Stimulated activated CD4-positive, alpha-beta T cell treated with anti-CD3 and anti-CD28 coated beads, Interleukin-1b, Interleukin-23, amount 100 ng/mL, for 1 hour (primary cell): ENCODE measurements at regions not wholly inside any gene's neighbourhood (a gene's known extent, or its start where the extent isn't known, plus 50 kb on each side); places are given as distances from the start of the nearest gene placed in this dataset.
"Not testable (repeated sequence)": the region's sequence is repeated elsewhere in the genome, so short reads cannot be mapped to it uniquely, and the experiment has no call there.

Experiments used
- DNase-seq, 2 donors: peaks; one replicate each; pipeline ENCODE4 v3.0.0-alpha.2; 2020; ENCODE audit warnings: low read depth in 2 of 2

- DNase-seq, result no peak
These were observed 125.6 kb downstream of the GLRX3 start for GRCh38 chr10:130261766-130262165.

- DNase-seq, result no peak
These were observed 127.1 kb downstream of the GLRX3 start for GRCh38 chr10:130263289-130263688.

GRCh38 chr10:130265542-130265941 is 129.4 kb downstream of the GLRX3 start:
- no peak for DNase-seq

GRCh38 chr10:130282492-130283218 is 146.5 kb downstream of the GLRX3 start:
- no peak for DNase-seq

- DNase-seq, result no peak
These were observed 147.0 kb downstream of the GLRX3 start for GRCh38 chr10:130283219-130283545.

GRCh38 chr10:130295761-130296160 is 159.6 kb downstream of the GLRX3 start:
- DNase-seq, result not testable (repeated sequence)

GRCh38 chr10:130300608-130301020 is 164.4 kb downstream of the GLRX3 start:
- DNase-seq, result peak; percentile 1 to 21

GRCh38 chr10:130301021-130301892 is 165.1 kb downstream of the GLRX3 start:
- peak; percentile 22 to 39 for DNase-seq

GRCh38 chr10:130326954-130327353 is 190.8 kb downstream of the GLRX3 start:
- no peak for DNase-seq

- DNase-seq, result no peak
These were observed 193.6 kb downstream of the GLRX3 start for GRCh38 chr10:130329792-130330191.

- no peak for DNase-seq
These were observed 197.0 kb downstream of the GLRX3 start for GRCh38 chr10:130333185-130333584.

GRCh38 chr10:130335336-130335735 is 199.1 kb downstream of the GLRX3 start:
- no peak for DNase-seq

GRCh38 chr10:130336617-130337304 is 200.6 kb downstream of the GLRX3 start:
- no peak for DNase-seq

GRCh38 chr10:130337305-130337640 is 201.1 kb downstream of the GLRX3 start:
- DNase-seq, result no peak

GRCh38 chr10:130337696-130338635 is 201.8 kb downstream of the GLRX3 start:
- no peak for DNase-seq

GRCh38 chr10:130338636-130339024 is 202.4 kb downstream of the GLRX3 start:
- no peak for DNase-seq

GRCh38 chr10:130339091-130339490 is 202.9 kb downstream of the GLRX3 start:
- no peak for DNase-seq

- no peak for DNase-seq
These were observed 203.7 kb downstream of the GLRX3 start for GRCh38 chr10:130339911-130340310.

- no peak for DNase-seq
These were observed 204.6 kb downstream of the GLRX3 start for GRCh38 chr10:130340816-130341215.

- no peak for DNase-seq
These were observed 205.2 kb downstream of the GLRX3 start for GRCh38 chr10:130341356-130341755.

- no peak for DNase-seq
These were observed 209.5 kb downstream of the GLRX3 start for GRCh38 chr10:130345728-130346127.

GRCh38 chr10:130350996-130351395 is 214.8 kb downstream of the GLRX3 start:
- no peak for DNase-seq
